H1 (cell line): ENCODE measurements at regions not wholly inside any gene's neighbourhood (a gene's known extent, or its start where the extent isn't known, plus 50 kb on each side); places are given as distances from the start of the nearest gene placed in this dataset.

Experiments
- CTCF ChIA-PET: fragments of 300-600 bp; sonication (Branson Sonifier 250); formaldehyde crosslinking; loops from one replicate; lab custom pipeline; 2021; ENCODE audit not compliant: partially characterized antibody; lab: Charles Lee
- POLR2A ChIA-PET: fragments of 300-600 bp; sonication (Branson Sonifier 250); formaldehyde crosslinking; loops from one replicate; lab custom pipeline; 2021; ENCODE audit warnings: inconsistent platforms; ENCODE audit not compliant: partially characterized antibody; lab: Charles Lee
- DNase-seq, 2 experiments: peaks; one replicate each; pipeline versions ENCODE4 v3.0.0 to v3.0.0-alpha.2; 2010 to 2022; ENCODE audit warnings: low spot score in 2 of 2, low read depth in 1 of 2, mixed read lengths in 1 of 2
- FAIRE-seq: peaks from 2 replicates; lab custom pipeline; 2011; peaks lifted over from hg19 to GRCh38; lab: Jason Lieb, UNC
- H2AFZ ChIP-seq: 2 replicates; pipeline ENCODE4 v1.8.1; 2012; ENCODE audit warnings: low read length, inconsistent platforms
- H2AK5ac ChIP-seq: 2 replicates; pipeline ENCODE4 v1.6.1; 2013; ENCODE audit warnings: low read depth, low read length
- H2BK120ac ChIP-seq: replicated peaks from 2 replicates; pipeline ENCODE3; 2013; ENCODE audit warnings: low read depth, low read length, inconsistent platforms
- H2BK12ac ChIP-seq: 2 replicates; pipeline ENCODE4 v1.6.1; 2013; ENCODE audit warnings: low read depth, low read length
- H2BK15ac ChIP-seq: 2 replicates; pipeline ENCODE4 v1.6.1; 2013; ENCODE audit warnings: low read length
- H2BK20ac ChIP-seq: 2 replicates; pipeline ENCODE4 v1.6.1; 2013; ENCODE audit warnings: low read length
- H2BK5ac ChIP-seq: 2 replicates; pipeline ENCODE4 v1.6.1; 2013; ENCODE audit warnings: low read depth, low read length
- H3K14ac ChIP-seq: 2 replicates; pipeline ENCODE4 v1.6.1; 2013; ENCODE audit warnings: inconsistent platforms; ENCODE audit not compliant: insufficient read length
- H3K18ac ChIP-seq: 2 replicates; pipeline ENCODE4 v1.6.1; 2013; ENCODE audit warnings: low read length; ENCODE audit errors: extremely low read depth
- H3K23ac ChIP-seq: 2 replicates; pipeline ENCODE4 v1.6.1; 2013; ENCODE audit warnings: inconsistent platforms; ENCODE audit not compliant: insufficient read length
- H3K23me2 ChIP-seq: 2 replicates; pipeline ENCODE4 v1.6.1; 2013; ENCODE audit warnings: low read depth, low read length
- H3K27ac ChIP-seq: 2 replicates; pipeline ENCODE4 v1.6.1; 2011; ENCODE audit warnings: low read depth, low read length, inconsistent platforms
- H3K27me3 ChIP-seq, 4 experiments: replicated peaks in 1 of 4; 1 replicate in 1 of 4; 2 replicates in 3 of 4; pipeline versions ENCODE4 v1.6.1 to v1.8.1; 2011 to 2013; ENCODE audit warnings: low read length in 3 of 4, mild to moderate bottlenecking in 3 of 4, inconsistent platforms in 2 of 4, mixed read lengths in 2 of 4, moderate library complexity in 1 of 4; ENCODE audit not compliant: control insufficient read depth in 3 of 4, insufficient read depth in 3 of 4; ENCODE audit errors: extremely low read depth in 1 of 4
- H3K36me3 ChIP-seq, 4 experiments: 2 replicates each; pipeline versions ENCODE4 v1.6.1 to v1.8.1; 2011 to 2013; ENCODE audit warnings: mild to moderate bottlenecking in 4 of 4, low read length in 3 of 4, moderate library complexity in 2 of 4, control low read depth in 1 of 4, inconsistent platforms in 1 of 4; ENCODE audit not compliant: insufficient read depth in 4 of 4, control insufficient read depth in 2 of 4
- H3K4ac ChIP-seq: replicated peaks from 2 replicates; pipeline ENCODE3; 2013; ENCODE audit warnings: low read length, low read depth, mixed read lengths, inconsistent platforms; ENCODE audit not compliant: insufficient read length
- H3K4me1 ChIP-seq, 4 experiments: replicated peaks in 1 of 4; 1 replicate in 1 of 4; 2 replicates in 3 of 4; pipeline versions ENCODE4 v1.6.1 to v1.8.1; 2011 to 2013; ENCODE audit warnings: low read length in 3 of 4, inconsistent platforms in 2 of 4, mixed read lengths in 1 of 4; ENCODE audit not compliant: insufficient read depth in 4 of 4, control insufficient read depth in 3 of 4
- H3K4me2 ChIP-seq, 2 experiments: 2 replicates each; pipeline versions ENCODE4 v1.6.1 to v1.8.1; 2011 to 2013; ENCODE audit warnings: low read depth in 2 of 2, low read length in 2 of 2, control low read depth in 1 of 2, inconsistent platforms in 1 of 2, mild to moderate bottlenecking in 1 of 2; ENCODE audit not compliant: insufficient read depth in 1 of 2
- H3K4me3 ChIP-seq, 4 experiments: fragments of 200-600, 300-600 bp in 1 of 4; sonication (generic), shearing (Covaris generic), sonication (Bioruptor Twin) in 1 of 4; 2 replicates each; pipeline versions ENCODE4 v1.5.1 to v1.8.1; 2011 to 2016; ENCODE audit warnings: low read length in 4 of 4, low read depth in 3 of 4, control low read depth in 2 of 4, inconsistent platforms in 2 of 4, mild to moderate bottlenecking in 2 of 4, mixed read lengths in 1 of 4, moderate library complexity in 1 of 4; ENCODE audit not compliant: insufficient read depth in 2 of 4; ENCODE audit errors: extremely low read depth in 1 of 4
- H3K56ac ChIP-seq: replicated peaks from 2 replicates; pipeline ENCODE3; 2013; ENCODE audit warnings: low read depth, mild to moderate bottlenecking, mixed read lengths, low read length, inconsistent platforms; ENCODE audit not compliant: insufficient read length
- H3K79me1 ChIP-seq: 2 replicates; pipeline ENCODE4 v1.6.1; 2013; ENCODE audit warnings: low read depth, low read length, control low read depth
- H3K79me2 ChIP-seq, 2 experiments: 2 replicates each; pipeline versions ENCODE4 v1.6.1 to v1.8.1; 2012 to 2013; ENCODE audit warnings: low read length in 2 of 2, mild to moderate bottlenecking in 2 of 2, inconsistent platforms in 1 of 2; ENCODE audit not compliant: insufficient read depth in 2 of 2, control insufficient read depth in 1 of 2
- H3K9ac ChIP-seq, 4 experiments: replicated peaks in 1 of 4; 1 replicate in 1 of 4; 2 replicates in 3 of 4; pipeline versions ENCODE4 v1.6.1 to v1.8.1; 2011 to 2013; ENCODE audit warnings: low read depth in 3 of 4, low read length in 3 of 4, control low read depth in 2 of 4, mild to moderate bottlenecking in 2 of 4, moderate library complexity in 2 of 4, inconsistent platforms in 1 of 4; ENCODE audit errors: extremely low read depth in 1 of 4
- H3K9me3 ChIP-seq, 2 experiments: 2 replicates each; pipeline versions ENCODE4 v1.6.1 to v1.8.1; 2012 to 2013; ENCODE audit warnings: mild to moderate bottlenecking in 2 of 2, moderate library complexity in 2 of 2, control low read depth in 1 of 2, inconsistent platforms in 1 of 2, low read depth in 1 of 2, low read length in 1 of 2, mixed read lengths in 1 of 2; ENCODE audit not compliant: insufficient read depth in 2 of 2
- H4K20me1 ChIP-seq, 2 experiments: replicated peaks in 1 of 2; 2 replicates each; pipeline versions ENCODE3 to v1.8.1; 2011 to 2013; ENCODE audit warnings: inconsistent platforms in 2 of 2, low read length in 2 of 2, mild to moderate bottlenecking in 1 of 2; ENCODE audit not compliant: insufficient read depth in 2 of 2, control insufficient read depth in 1 of 2
- H4K5ac ChIP-seq: 2 replicates; pipeline ENCODE4 v1.6.1; 2013; ENCODE audit warnings: low read length, low read depth, mixed read lengths, inconsistent platforms; ENCODE audit not compliant: insufficient read length
- H4K8ac ChIP-seq: 2 replicates; pipeline ENCODE4 v1.8.0; 2013; ENCODE audit warnings: mild to moderate bottlenecking, moderate library complexity, low read length, inconsistent platforms; ENCODE audit not compliant: insufficient read depth; ENCODE audit errors: extremely low read depth
- H4K91ac ChIP-seq: replicated peaks from 2 replicates; pipeline ENCODE3; 2013; ENCODE audit warnings: low read length, mixed read lengths, inconsistent platforms; ENCODE audit not compliant: insufficient read length
- CBX5 ChIP-seq: fragments of 300-800, 300-1000 bp; sonication (generic); IDR thresholded peaks from 2 replicates; pipeline ENCODE4 v1.7.1; 2016; ENCODE audit warnings: antibody characterized with exemption, low read length, low read depth
- CBX8 ChIP-seq: fragments of 300-800, 300-1000 bp; sonication (generic); IDR thresholded peaks from 2 replicates; pipeline ENCODE4 v1.7.1; 2016; ENCODE audit warnings: low read depth, low read length, borderline replicate concordance
- E2F6 ChIP-seq: IDR thresholded peaks from 2 replicates; pipeline ENCODE4 v1.6.1; 2012; ENCODE audit warnings: inconsistent platforms
- EP300 ChIP-seq, 2 experiments: IDR thresholded peaks; 1 replicate in 1 of 2; 2 replicates in 1 of 2; pipeline ENCODE4 v1.6.1; 2011 to 2012; ENCODE audit warnings: low read depth in 2 of 2, low read length in 2 of 2, mild to moderate bottlenecking in 2 of 2, borderline replicate concordance in 1 of 2, inconsistent platforms in 1 of 2, moderate library complexity in 1 of 2
- EZH2 ChIP-seq: fragments of 200-600 bp; sonication (generic); IDR thresholded peaks from 2 replicates; pipeline ENCODE4 v1.7.1; 2012; ENCODE audit warnings: low read depth, mild to moderate bottlenecking, moderate library complexity, low read length, inconsistent platforms; ENCODE audit not compliant: severe bottlenecking
- HDAC6 ChIP-seq: IDR thresholded peaks from one replicate; pipeline ENCODE4 v1.7.1; 2012; ENCODE audit warnings: low read depth, mild to moderate bottlenecking, inconsistent platforms, low read length, moderate library complexity
- JUND ChIP-seq: IDR thresholded peaks from 2 replicates; pipeline ENCODE4 v1.6.1; 2011; ENCODE audit warnings: mild to moderate bottlenecking, improper control_type of control experiment, low read length
- KDM4A ChIP-seq: IDR thresholded peaks from one replicate; pipeline ENCODE4 v1.7.1; 2012; ENCODE audit warnings: low read depth, mild to moderate bottlenecking, moderate library complexity, low read length, inconsistent platforms; ENCODE audit not compliant: severe bottlenecking
- KDM5A ChIP-seq: fragments of 200-600 bp; IDR thresholded peaks from 2 replicates; pipeline ENCODE4 v1.7.1; 2012; ENCODE audit warnings: mild to moderate bottlenecking, low read length, inconsistent platforms, mixed read lengths
- RXRA ChIP-seq: IDR thresholded peaks from 2 replicates; pipeline ENCODE4 v1.6.1; 2011; ENCODE audit warnings: low read depth, mild to moderate bottlenecking, low read length, moderate library complexity; ENCODE audit not compliant: insufficient read depth
- SAP30 ChIP-seq: fragments of 300-600 bp; sonication (generic); IDR thresholded peaks from 2 replicates; pipeline ENCODE4 v1.7.1; 2012; ENCODE audit warnings: low read length, moderate library complexity, mild to moderate bottlenecking, inconsistent platforms; ENCODE audit not compliant: insufficient read depth, insufficient replicate concordance
- TAF1 ChIP-seq: IDR thresholded peaks from 2 replicates; pipeline ENCODE4 v1.6.1; 2011; ENCODE audit warnings: mild to moderate bottlenecking, low read depth, low read length
- TAF7 ChIP-seq: optimal IDR thresholded peaks from 2 replicates; pipeline ENCODE3; 2011; ENCODE audit warnings: low read depth, mild to moderate bottlenecking, inconsistent platforms, low read length, moderate library complexity, borderline replicate concordance
- WGBS, 2 experiments: shearing (Covaris generic) in 1 of 2; methylation state at CpG; one replicate each; pipeline versions ENCODE4 v1.1.6 to v1.1.7; 2013 to 2015; ENCODE audit warnings: low lambda C conversion rate in 2 of 2, mixed read lengths in 2 of 2, inconsistent platforms in 1 of 2, low coverage in 1 of 2, missing lambda C conversion rate in 1 of 2; ENCODE audit not compliant: insufficient replicate concordance in 2 of 2, insufficient coverage in 1 of 2, insufficient read length in 1 of 2; ENCODE audit errors: extremely low coverage in 1 of 2, missing lambda C conversion rate in 1 of 2; 5-methylcytosine and 5-hydroxymethylcytosine counted together

GRCh38 chr15:69860321-69860720 lies 237.4 kb downstream of the TLE3 start:
- Histone ChIP-seq H4K5ac (no peak overlapping the region), H4K91ac (no peak overlapping the region), H2AK5ac (no peak overlapping the region), H3K27ac (no peak overlapping the region), H3K23ac (no peak overlapping the region), H3K14ac (no peak overlapping the region), H3K18ac (no peak overlapping the region), H3K4me2 (no peak overlapping the region), H4K8ac (no peak overlapping the region), H3K36me3 (no peaks in the 10 kb centered on the region), H3K23me2 (0 out of 2 replicates have a peak, but pooled peaks cover 1% of the 10 kb centered on the region), H3K4me3 (no peak overlapping the region), H3K56ac (no peak overlapping the region), H3K79me2 (no peaks in the 10 kb centered on the region), H2BK15ac (no peak overlapping the region), H2BK20ac (0 out of 2 replicates have a peak overlapping the region, but pooled peaks have one; percentile 56), H2BK120ac (no peak overlapping the region), H3K27me3 (no peaks in the 10 kb centered on the region; a peak in 1 of 7 replicates), H2AFZ (no peak overlapping the region), H4K20me1 (no peaks in the 10 kb centered on the region), H3K9me3 (no peaks in the 10 kb centered on the region), H2BK12ac (no peak overlapping the region), H2BK5ac (no peak overlapping the region), H3K79me1 (no peaks in the 10 kb centered on the region), H3K9ac (no peak overlapping the region), H3K4ac (no peak overlapping the region), H3K4me1 (peaks cover 0 to 4% (median 0%) of the 10 kb centered on the region in 4 experiments; a peak in 1 of 7 replicates)
- WGBS, 2 experiments = 100% methylated on average over 7 of the region's 7 CpGs; no CpG with 5 or more reads in 1 of the 2 experiments
- FAIRE-seq = no peak
- ChIA-PET POLR2A (interaction anchor here (0.7 kb wide), 1 partner anchor 29 kb away, joined by 3 read pairs; no protein-coding TSS in a partner anchor), CTCF (interaction anchor here (0.5 to 1.9 kb wide), 3 partner anchors 16 to 53 kb away, joined by 3 to 5 read pairs (median 4); no protein-coding TSS in a partner anchor)
- no peak for DNase-seq
- TF ChIP-seq TAF7 (no peak), KDM5A (no peak), E2F6 (no peak), EP300 (IDR thresholded peaks at IDR 0.05; ENCODE audit: borderline replicate concordance in 1 of 2, low read depth in 2 of 2, low read length in 2 of 2) (no peak), TAF1 (no peak), EZH2 (no peak), JUND (no peak), KDM4A (no peak), CBX8 (no peak), SAP30 (no peak), RXRA (no peak), HDAC6 (no peak), CBX5 (no peak)
